ENCODE measurements at regions not wholly inside any gene's neighbourhood (a gene's known extent, or its start where the extent isn't known, plus 50 kb on each side); places are given as distances from the start of the nearest gene placed in this dataset.

DNA sequence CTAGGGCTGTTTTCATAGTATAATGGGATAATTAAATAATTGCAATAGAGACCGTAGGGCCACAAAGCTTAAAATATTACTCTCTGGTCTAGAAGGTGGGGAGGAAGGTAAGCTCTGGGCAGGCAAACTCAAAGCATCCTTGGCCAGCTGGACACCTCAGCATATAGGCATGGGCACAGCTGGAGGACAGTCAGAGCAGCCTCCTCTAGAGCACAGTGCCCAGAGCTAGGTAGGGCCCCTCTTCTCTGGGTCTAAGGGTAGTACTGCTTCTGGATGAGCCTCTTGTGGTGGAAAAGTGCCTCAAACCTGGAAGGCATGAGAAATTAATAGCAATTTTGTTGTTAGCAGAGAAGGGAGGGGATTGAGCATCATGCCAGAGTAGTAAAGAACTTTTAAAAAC is 116.9 kb upstream of the FOXN2 start:
- no peak overlapping the region for H3K27ac ChIP-seq (ENCODE audit: control insufficient read depth, insufficient read depth, low read length)
- H4K20me1 ChIP-seq (ENCODE audit: control insufficient read depth, extremely low read depth, insufficient read depth, low read length): no peaks in the 10 kb centered on the region
- DNase-seq (ENCODE audit: low read depth, low spot score): no peak
- no peaks in the 10 kb centered on the region for H3K4me1 ChIP-seq (ENCODE audit: control insufficient read depth, extremely low read depth, insufficient read depth, low read length)
- H3K27me3 ChIP-seq (ENCODE audit: control insufficient read depth, extremely low read depth, insufficient read depth, low read length): no peaks in the 10 kb centered on the region
- dilution Hi-C loops (cut with MboI; ENCODE audit: extremely low pct_ligation_motif_present, low sequenced_read_pairs): no loop called here
- no peak for FAIRE-seq
- TF ChIP-seq, protein P1, sequence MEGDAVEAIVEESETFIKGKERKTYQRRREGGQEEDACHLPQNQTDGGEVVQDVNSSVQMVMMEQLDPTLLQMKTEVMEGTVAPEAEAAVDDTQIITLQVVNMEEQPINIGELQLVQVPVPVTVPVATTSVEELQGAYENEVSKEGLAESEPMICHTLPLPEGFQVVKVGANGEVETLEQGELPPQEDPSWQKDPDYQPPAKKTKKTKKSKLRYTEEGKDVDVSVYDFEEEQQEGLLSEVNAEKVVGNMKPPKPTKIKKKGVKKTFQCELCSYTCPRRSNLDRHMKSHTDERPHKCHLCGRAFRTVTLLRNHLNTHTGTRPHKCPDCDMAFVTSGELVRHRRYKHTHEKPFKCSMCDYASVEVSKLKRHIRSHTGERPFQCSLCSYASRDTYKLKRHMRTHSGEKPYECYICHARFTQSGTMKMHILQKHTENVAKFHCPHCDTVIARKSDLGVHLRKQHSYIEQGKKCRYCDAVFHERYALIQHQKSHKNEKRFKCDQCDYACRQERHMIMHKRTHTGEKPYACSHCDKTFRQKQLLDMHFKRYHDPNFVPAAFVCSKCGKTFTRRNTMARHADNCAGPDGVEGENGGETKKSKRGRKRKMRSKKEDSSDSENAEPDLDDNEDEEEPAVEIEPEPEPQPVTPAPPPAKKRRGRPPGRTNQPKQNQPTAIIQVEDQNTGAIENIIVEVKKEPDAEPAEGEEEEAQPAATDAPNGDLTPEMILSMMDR (optimal IDR thresholded peaks at IDR 0.05 in 1 of 3, IDR thresholded peaks at IDR 0.05 in 1 of 3, conservative IDR thresholded peaks at IDR 0.05 in 1 of 3; ENCODE audit: extremely low read depth in 1 of 3, insufficient read depth in 2 of 3, low read length in 3 of 3): no peak
- TF ChIP-seq EZH2 (IDR thresholded peaks at IDR 0.05; ENCODE audit: low read length): no peak
- H3K4me2 ChIP-seq (ENCODE audit: control insufficient read depth, extremely low read depth, insufficient read depth, low read depth, low read length): no peak overlapping the region
- H3K79me2 ChIP-seq (ENCODE audit: control insufficient read depth, insufficient read depth, low read length): no peaks in the 10 kb centered on the region
- no peak overlapping the region for H2AFZ ChIP-seq (ENCODE audit: control insufficient read depth, low read length)
- H3K9me1 ChIP-seq (ENCODE audit: control insufficient read depth, extremely low read depth, insufficient read depth, low read length): no peaks in the 10 kb centered on the region
- no peak overlapping the region for H3K4me3 ChIP-seq (ENCODE audit: control insufficient read depth in 2 of 3, extremely low read depth in 1 of 3, insufficient read depth in 2 of 3, low read depth in 1 of 3, low read length in 3 of 3)
- H3K9ac ChIP-seq (ENCODE audit: control insufficient read depth, extremely low read depth, insufficient read depth, low read length): no peak overlapping the region
- H3K9me3 ChIP-seq (ENCODE audit: control insufficient read depth, low read depth, low read length): no peaks in the 10 kb centered on the region
- H3K36me3 ChIP-seq (ENCODE audit: control insufficient read depth in 2 of 2, extremely low read depth in 1 of 2, insufficient read depth in 2 of 2, low read length in 2 of 2): no peaks in the 10 kb centered on the region

- no peak overlapping the region for H2AFZ ChIP-seq (ENCODE audit: control insufficient read depth, low read length)
- no peaks in the 10 kb centered on the region for H3K27me3 ChIP-seq (ENCODE audit: control insufficient read depth, extremely low read depth, insufficient read depth, low read length)
- H3K9ac ChIP-seq (ENCODE audit: control insufficient read depth, extremely low read depth, insufficient read depth, low read length): no peak overlapping the region
- no peak overlapping the region for H3K27ac ChIP-seq (ENCODE audit: control insufficient read depth, insufficient read depth, low read length)
- H3K4me1 ChIP-seq (ENCODE audit: control insufficient read depth, extremely low read depth, insufficient read depth, low read length): no peaks in the 10 kb centered on the region
- FAIRE-seq: no peak
- TF ChIP-seq, protein P1 (optimal IDR thresholded peaks at IDR 0.05 in 1 of 3, IDR thresholded peaks at IDR 0.05 in 1 of 3, conservative IDR thresholded peaks at IDR 0.05 in 1 of 3; ENCODE audit: extremely low read depth in 1 of 3, insufficient read depth in 2 of 3, low read length in 3 of 3): no peak
- no peak for TF ChIP-seq EZH2 (IDR thresholded peaks at IDR 0.05; ENCODE audit: low read length)
- H3K36me3 ChIP-seq (ENCODE audit: control insufficient read depth in 2 of 2, extremely low read depth in 1 of 2, insufficient read depth in 2 of 2, low read length in 2 of 2): no peaks in the 10 kb centered on the region
- no peak for DNase-seq (ENCODE audit: low read depth, low spot score)
- H3K9me1 ChIP-seq (ENCODE audit: control insufficient read depth, extremely low read depth, insufficient read depth, low read length): no peaks in the 10 kb centered on the region
- no peaks in the 10 kb centered on the region for H3K79me2 ChIP-seq (ENCODE audit: control insufficient read depth, insufficient read depth, low read length)
- dilution Hi-C loops (cut with MboI; ENCODE audit: extremely low pct_ligation_motif_present, low sequenced_read_pairs): no loop called here
- H3K4me3 ChIP-seq (ENCODE audit: control insufficient read depth in 2 of 3, extremely low read depth in 1 of 3, insufficient read depth in 2 of 3, low read depth in 1 of 3, low read length in 3 of 3): no peak overlapping the region
- no peak overlapping the region for H3K4me2 ChIP-seq (ENCODE audit: control insufficient read depth, extremely low read depth, insufficient read depth, low read depth, low read length)
- H4K20me1 ChIP-seq (ENCODE audit: control insufficient read depth, extremely low read depth, insufficient read depth, low read length): no peaks in the 10 kb centered on the region
- no peaks in the 10 kb centered on the region for H3K9me3 ChIP-seq (ENCODE audit: control insufficient read depth, low read depth, low read length)
Measured at GRCh38 chr2:48198371-48198770, 116.1 kb upstream of the FOXN2 start.
